Nephron (organoid): ENCODE measurements at regions not wholly inside any gene's neighbourhood (a gene's known extent, or its start where the extent isn't known, plus 50 kb on each side); places are given as distances from the start of the nearest gene placed in this dataset.
A peak's percentile ranks its signal among the peaks of the same experiment; 100 is the strongest.
"Not testable (repeated sequence)": the region's sequence is repeated elsewhere in the genome, so short reads cannot be mapped to it uniquely, and the experiment has no call there.

Experiments used
- H3K27ac Mint-ChIP-seq, 3 experiments: 2 replicates each; pipeline ENCODE4 v1.8.0; 2020; ENCODE audit warnings: mixed read lengths in 3 of 3, mild to moderate bottlenecking in 2 of 3, moderate library complexity in 1 of 3
- H3K27me3 Mint-ChIP-seq: 2 replicates; pipeline ENCODE4 v1.8.0; 2021; ENCODE audit warnings: low read depth, mild to moderate bottlenecking, moderate library complexity, mixed read lengths
- H3K36me3 Mint-ChIP-seq: 2 replicates; pipeline ENCODE4 v1.8.0; 2020; ENCODE audit warnings: low read depth, mixed read lengths
- H3K4me1 Mint-ChIP-seq: 2 replicates; pipeline ENCODE4 v1.8.0; 2020; ENCODE audit warnings: mixed read lengths
- H3K4me3 Mint-ChIP-seq, 3 experiments: 2 replicates each; pipeline ENCODE4 v1.8.0; 2020; ENCODE audit warnings: mild to moderate bottlenecking in 3 of 3, mixed read lengths in 3 of 3, moderate library complexity in 2 of 3
- H3K9me3 Mint-ChIP-seq: 2 replicates; pipeline ENCODE4 v1.8.0; 2020; ENCODE audit warnings: mixed read lengths
- TF ChIP-seq, protein P1 (sequence below), 3 experiments: fragments of 200-600 bp; sonication (generic); IDR thresholded peaks; one replicate each; pipeline ENCODE4 v1.5.0; 2021; ENCODE audit warnings: antibody characterized with exemption in 3 of 3; ENCODE audit not compliant: unreplicated experiment in 3 of 3

- Mint-ChIP-seq H3K27ac (peak overlapping the region in 1 of 3 experiments; percentile 36), H3K4me3 (no peak overlapping the region), H3K27me3 (no peaks in the 10 kb centered on the region), H3K36me3 (no peaks in the 10 kb centered on the region), H3K4me1 (peaks cover 16% of the 10 kb centered on the region), H3K9me3 (no peaks in the 10 kb centered on the region)
- TF ChIP-seq, protein P1, sequence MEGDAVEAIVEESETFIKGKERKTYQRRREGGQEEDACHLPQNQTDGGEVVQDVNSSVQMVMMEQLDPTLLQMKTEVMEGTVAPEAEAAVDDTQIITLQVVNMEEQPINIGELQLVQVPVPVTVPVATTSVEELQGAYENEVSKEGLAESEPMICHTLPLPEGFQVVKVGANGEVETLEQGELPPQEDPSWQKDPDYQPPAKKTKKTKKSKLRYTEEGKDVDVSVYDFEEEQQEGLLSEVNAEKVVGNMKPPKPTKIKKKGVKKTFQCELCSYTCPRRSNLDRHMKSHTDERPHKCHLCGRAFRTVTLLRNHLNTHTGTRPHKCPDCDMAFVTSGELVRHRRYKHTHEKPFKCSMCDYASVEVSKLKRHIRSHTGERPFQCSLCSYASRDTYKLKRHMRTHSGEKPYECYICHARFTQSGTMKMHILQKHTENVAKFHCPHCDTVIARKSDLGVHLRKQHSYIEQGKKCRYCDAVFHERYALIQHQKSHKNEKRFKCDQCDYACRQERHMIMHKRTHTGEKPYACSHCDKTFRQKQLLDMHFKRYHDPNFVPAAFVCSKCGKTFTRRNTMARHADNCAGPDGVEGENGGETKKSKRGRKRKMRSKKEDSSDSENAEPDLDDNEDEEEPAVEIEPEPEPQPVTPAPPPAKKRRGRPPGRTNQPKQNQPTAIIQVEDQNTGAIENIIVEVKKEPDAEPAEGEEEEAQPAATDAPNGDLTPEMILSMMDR (IDR thresholded peaks at IDR 0.05; ENCODE audit: unreplicated experiment in 3 of 3): no peak
These were observed 125.4 kb upstream of the CHRDL1 start for GRCh38 chrX:110920991-110921390.

DNA sequence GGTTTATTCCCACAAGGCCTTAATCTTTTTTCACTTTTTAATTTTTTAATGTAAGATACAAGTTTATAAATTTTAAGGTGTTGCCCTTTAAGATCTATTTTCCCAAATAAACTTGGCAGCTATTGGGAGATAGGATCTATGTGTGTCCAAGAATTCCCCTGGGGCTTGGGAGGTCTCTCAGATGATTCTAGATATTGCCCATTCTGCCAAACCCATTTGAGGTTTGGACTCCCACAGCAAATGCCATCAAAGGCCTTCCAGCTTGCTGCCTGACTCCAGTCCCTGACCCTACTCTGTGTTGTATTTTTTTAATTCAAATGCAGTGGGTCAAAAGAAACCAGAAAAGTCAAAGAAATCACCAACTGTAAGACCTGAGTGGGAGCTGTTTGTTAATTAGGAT is 120.0 kb upstream of the CHRDL1 start:
- TF ChIP-seq, protein P1 (IDR thresholded peaks at IDR 0.05; ENCODE audit: unreplicated experiment in 3 of 3): no peak
- Mint-ChIP-seq H3K27me3 (peaks cover 4% of the 10 kb centered on the region), H3K27ac (peak overlapping the region in 1 of 3 experiments; percentile 69), H3K36me3 (no peaks in the 10 kb centered on the region), H3K4me3 (no peak overlapping the region), H3K4me1 (peaks cover 31% of the 10 kb centered on the region), H3K9me3 (no peaks in the 10 kb centered on the region)

DNA sequence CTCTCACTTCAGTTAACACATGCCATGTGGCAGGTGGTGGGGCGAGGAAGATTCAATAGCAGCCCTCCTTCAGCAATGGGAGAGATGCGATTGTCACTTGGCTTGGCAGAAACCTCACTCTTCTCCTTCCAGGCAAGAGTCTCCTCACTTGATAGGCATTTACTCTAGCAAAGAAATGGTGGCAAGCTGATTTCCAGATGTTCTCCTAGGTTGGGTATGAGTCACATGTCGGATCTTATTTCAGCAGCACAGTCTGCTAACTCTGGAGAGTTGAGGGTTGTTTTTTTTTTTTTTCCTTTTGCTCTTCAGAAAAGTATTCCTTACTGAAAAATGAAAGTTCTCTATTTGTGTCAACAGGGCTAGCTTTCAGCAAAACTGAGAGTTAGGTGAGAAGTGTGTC is 119.5 kb upstream of the CHRDL1 start:
- TF ChIP-seq, protein P1 (IDR thresholded peaks at IDR 0.05; ENCODE audit: unreplicated experiment in 3 of 3): no peak
- Mint-ChIP-seq H3K36me3 (no peaks in the 10 kb centered on the region), H3K27ac (peak overlapping the region in 2 of 3 experiments; percentile 25 to 69), H3K4me1 (peaks cover 31% of the 10 kb centered on the region), H3K9me3 (no peaks in the 10 kb centered on the region), H3K27me3 (peaks cover 8% of the 10 kb centered on the region), H3K4me3 (no peak overlapping the region)

GRCh38 chrX:110914281-110914680 is 118.7 kb upstream of the CHRDL1 start:
- TF ChIP-seq, protein P1 (IDR thresholded peaks at IDR 0.05; ENCODE audit: unreplicated experiment in 3 of 3): no peak
- Mint-ChIP-seq H3K27ac (no peak overlapping the region), H3K9me3 (peaks cover 2% of the 10 kb centered on the region), H3K27me3 (peaks cover 8% of the 10 kb centered on the region), H3K4me1 (peaks cover 31% of the 10 kb centered on the region), H3K36me3 (no peaks in the 10 kb centered on the region), H3K4me3 (no peak overlapping the region)

- not testable (repeated sequence) for H3K36me3 Mint-ChIP-seq, H3K27me3 Mint-ChIP-seq, H3K4me3 Mint-ChIP-seq, H3K4me1 Mint-ChIP-seq, H3K27ac Mint-ChIP-seq
- peaks cover 34% of the 10 kb centered on the region for H3K9me3 Mint-ChIP-seq
These were observed 109.1 kb upstream of the CHRDL1 start for GRCh38 chrX:110904747-110905146.

DNA sequence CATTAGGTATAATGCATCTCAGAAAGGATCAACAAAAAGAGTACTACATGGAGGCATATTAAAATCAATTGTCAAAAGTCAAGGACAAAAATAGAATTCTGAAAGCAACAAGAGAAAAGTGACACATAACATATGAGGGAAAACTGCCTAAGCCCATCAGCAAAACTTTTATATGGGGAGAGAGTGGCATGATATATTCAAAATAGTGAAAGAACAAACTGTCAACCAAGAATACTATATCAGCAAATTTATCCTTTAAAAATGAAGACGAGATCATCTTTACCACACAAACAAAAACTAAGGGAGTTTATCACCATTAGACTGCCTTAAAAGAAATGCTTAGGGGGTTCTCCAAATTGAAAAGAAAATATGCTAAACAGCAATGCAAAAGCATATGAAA is 86.4 kb upstream of the CHRDL1 start:
- H3K27ac Mint-ChIP-seq: no peak overlapping the region
- peaks cover 7% of the 10 kb centered on the region for H3K4me1 Mint-ChIP-seq
- H3K4me3 Mint-ChIP-seq: no peak overlapping the region
- no peaks in the 10 kb centered on the region for H3K36me3 Mint-ChIP-seq
- TF ChIP-seq, protein P1 (IDR thresholded peaks at IDR 0.05; ENCODE audit: unreplicated experiment in 3 of 3): no peak
- H3K27me3 Mint-ChIP-seq: peaks cover 4% of the 10 kb centered on the region
- peaks cover 20% of the 10 kb centered on the region for H3K9me3 Mint-ChIP-seq
